ENCODE measurements at regions not wholly inside any gene's neighbourhood (a gene's known extent, or its start where the extent isn't known, plus 50 kb on each side); places are given as distances from the start of the nearest gene placed in this dataset.

- DNase-seq (ENCODE audit: low read depth) = no peak
- H3K4me3 ChIP-seq (ENCODE audit: low read length) = no peak overlapping the region
- no peak for TF ChIP-seq CTCF (conservative IDR thresholded peaks at IDR 0.05; ENCODE audit: low read depth, low read length)
Measured at GRCh38 chr19:5290336-5291262, 50.0 kb downstream of the PTPRS start.

- no peak overlapping the region for H3K4me3 ChIP-seq (ENCODE audit: low read length)
- TF ChIP-seq CTCF (conservative IDR thresholded peaks at IDR 0.05; ENCODE audit: low read depth, low read length) = peak; percentile 32
- DNase-seq (ENCODE audit: low read depth) = no peak
Measured at GRCh38 chr19:5289060-5289990, 51.3 kb downstream of the PTPRS start.

GRCh38 chr19:5288347-5288739 lies 52.3 kb downstream of the PTPRS start:
- TF ChIP-seq CTCF (conservative IDR thresholded peaks at IDR 0.05; ENCODE audit: low read depth, low read length) = no peak
- DNase-seq (ENCODE audit: low read depth) = no peak
- no peak overlapping the region for H3K4me3 ChIP-seq (ENCODE audit: low read length)

- DNase-seq (ENCODE audit: low read depth) = no peak
- H3K4me3 ChIP-seq (ENCODE audit: low read length) = no peak overlapping the region
- no peak for TF ChIP-seq CTCF (conservative IDR thresholded peaks at IDR 0.05; ENCODE audit: low read depth, low read length)
Measured at GRCh38 chr19:5287066-5287465, 53.5 kb downstream of the PTPRS start.

GRCh38 chr19:5286465-5287029 lies 54.1 kb downstream of the PTPRS start:
- no peak overlapping the region for H3K4me3 ChIP-seq (ENCODE audit: low read length)
- no peak for TF ChIP-seq CTCF (conservative IDR thresholded peaks at IDR 0.05; ENCODE audit: low read depth, low read length)
- no peak for DNase-seq (ENCODE audit: low read depth)

- TF ChIP-seq CTCF (conservative IDR thresholded peaks at IDR 0.05; ENCODE audit: low read depth, low read length) = no peak
- no peak overlapping the region for H3K4me3 ChIP-seq (ENCODE audit: low read length)
- no peak for DNase-seq (ENCODE audit: low read depth)
Measured at GRCh38 chr19:5285955-5286354, 54.7 kb downstream of the PTPRS start.

All from retinal pigment epithelial cell (primary cell).